Astrocyte of the cerebellum (primary cell): ENCODE measurements at regions not wholly inside any gene's neighbourhood (a gene's known extent, or its start where the extent isn't known, plus 50 kb on each side); places are given as distances from the start of the nearest gene placed in this dataset.

Source experiments
- DNase-seq: peaks from one replicate; pipeline ENCODE4 v3.0.0-alpha.2; 2011; ENCODE audit warnings: low read depth
- H3K4me3 ChIP-seq: 2 replicates; pipeline ENCODE4 v1.5.1; 2011; ENCODE audit warnings: mild to moderate bottlenecking, low read depth, low read length, moderate library complexity
- in situ Hi-C: cut with HindIII; loops from 2 replicates; pipeline ENCODE4 v1.10.0; 2017; ENCODE audit warnings: low sequenced_read_pairs
- TF ChIP-seq, protein P1 (sequence below): IDR thresholded peaks from 2 replicates; pipeline ENCODE4 v1.5.1; 2012; ENCODE audit warnings: low read length, low read depth, moderate library complexity, mild to moderate bottlenecking; ENCODE audit errors: missing control alignments

DNA sequence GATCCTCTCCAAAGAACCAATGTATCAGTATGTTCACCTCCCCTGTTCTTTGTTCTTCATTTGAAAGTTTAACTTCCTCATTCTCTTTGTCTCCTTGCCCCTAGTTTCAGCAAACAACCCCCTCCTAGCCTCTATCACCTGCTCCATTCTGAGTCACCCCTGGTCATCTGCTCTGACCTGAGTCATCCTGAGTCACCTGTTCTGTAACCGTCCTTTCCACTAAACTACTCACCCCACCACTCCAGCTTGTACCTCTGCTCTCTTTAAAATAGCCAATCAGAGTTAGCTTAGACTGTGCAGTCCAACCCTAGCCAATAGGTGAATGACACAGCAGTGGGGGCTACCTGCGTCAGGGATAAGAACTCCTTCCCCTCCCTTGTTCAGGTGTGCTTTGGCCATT is 249.8 kb upstream of the AADAT start:
- in situ Hi-C loops = no loop called here
- H3K4me3 ChIP-seq = no peak overlapping the region
- TF ChIP-seq, protein P1, sequence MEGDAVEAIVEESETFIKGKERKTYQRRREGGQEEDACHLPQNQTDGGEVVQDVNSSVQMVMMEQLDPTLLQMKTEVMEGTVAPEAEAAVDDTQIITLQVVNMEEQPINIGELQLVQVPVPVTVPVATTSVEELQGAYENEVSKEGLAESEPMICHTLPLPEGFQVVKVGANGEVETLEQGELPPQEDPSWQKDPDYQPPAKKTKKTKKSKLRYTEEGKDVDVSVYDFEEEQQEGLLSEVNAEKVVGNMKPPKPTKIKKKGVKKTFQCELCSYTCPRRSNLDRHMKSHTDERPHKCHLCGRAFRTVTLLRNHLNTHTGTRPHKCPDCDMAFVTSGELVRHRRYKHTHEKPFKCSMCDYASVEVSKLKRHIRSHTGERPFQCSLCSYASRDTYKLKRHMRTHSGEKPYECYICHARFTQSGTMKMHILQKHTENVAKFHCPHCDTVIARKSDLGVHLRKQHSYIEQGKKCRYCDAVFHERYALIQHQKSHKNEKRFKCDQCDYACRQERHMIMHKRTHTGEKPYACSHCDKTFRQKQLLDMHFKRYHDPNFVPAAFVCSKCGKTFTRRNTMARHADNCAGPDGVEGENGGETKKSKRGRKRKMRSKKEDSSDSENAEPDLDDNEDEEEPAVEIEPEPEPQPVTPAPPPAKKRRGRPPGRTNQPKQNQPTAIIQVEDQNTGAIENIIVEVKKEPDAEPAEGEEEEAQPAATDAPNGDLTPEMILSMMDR = no peak
- no peak for DNase-seq

GRCh38 chr4:170336238-170336775 is 246.6 kb upstream of the AADAT start:
- no peak overlapping the region for H3K4me3 ChIP-seq
- TF ChIP-seq, protein P1 = no peak
- DNase-seq = no peak
- in situ Hi-C loops = no loop called here

GRCh38 chr4:170325599-170325998 is 235.8 kb upstream of the AADAT start:
- in situ Hi-C loops = no loop called here
- no peak overlapping the region for H3K4me3 ChIP-seq
- DNase-seq = no peak
- TF ChIP-seq, protein P1 = no peak

DNA sequence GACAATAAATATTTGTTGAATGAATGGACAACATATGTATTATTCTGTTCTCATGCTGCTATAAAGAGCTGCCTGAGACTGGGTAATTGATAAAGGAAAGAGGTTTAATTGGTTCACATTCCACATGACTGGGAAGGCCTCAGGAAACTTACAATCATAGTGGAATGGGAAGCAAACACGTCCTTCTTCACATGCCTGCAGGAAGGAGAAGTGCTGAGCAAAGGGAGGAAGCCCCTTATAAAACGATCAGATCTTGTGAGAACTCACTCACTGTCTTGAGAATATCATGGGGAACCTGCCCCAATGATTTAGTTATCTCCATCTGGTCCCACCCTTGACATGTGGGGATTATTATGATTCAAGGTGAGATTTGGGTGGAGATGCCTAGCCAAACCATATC is 233.9 kb upstream of the AADAT start:
- in situ Hi-C loops = no loop called here
- TF ChIP-seq, protein P1 = no peak
- no peak overlapping the region for H3K4me3 ChIP-seq
- DNase-seq = no peak

DNA sequence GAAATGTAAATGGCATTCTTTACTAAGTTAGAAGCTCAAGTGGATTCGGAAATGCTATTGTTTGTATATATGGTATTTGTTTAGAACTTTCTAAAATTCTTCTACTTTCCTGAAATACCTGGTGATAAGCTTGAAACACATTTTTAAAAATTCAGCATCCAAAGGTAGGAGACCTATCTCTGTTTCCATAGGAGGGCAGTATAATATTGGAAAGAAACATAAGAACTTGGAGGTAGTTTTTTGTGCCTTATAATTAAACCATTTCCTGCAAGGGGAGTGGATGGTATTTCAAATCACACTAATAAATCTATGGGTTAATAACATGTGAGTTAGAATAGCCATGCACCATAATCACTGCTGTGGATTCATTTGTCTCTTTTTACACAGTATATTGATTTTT is 217.4 kb upstream of the AADAT start:
- no peak overlapping the region for H3K4me3 ChIP-seq
- in situ Hi-C loops = no loop called here
- no peak for DNase-seq
- TF ChIP-seq, protein P1 = no peak

DNA sequence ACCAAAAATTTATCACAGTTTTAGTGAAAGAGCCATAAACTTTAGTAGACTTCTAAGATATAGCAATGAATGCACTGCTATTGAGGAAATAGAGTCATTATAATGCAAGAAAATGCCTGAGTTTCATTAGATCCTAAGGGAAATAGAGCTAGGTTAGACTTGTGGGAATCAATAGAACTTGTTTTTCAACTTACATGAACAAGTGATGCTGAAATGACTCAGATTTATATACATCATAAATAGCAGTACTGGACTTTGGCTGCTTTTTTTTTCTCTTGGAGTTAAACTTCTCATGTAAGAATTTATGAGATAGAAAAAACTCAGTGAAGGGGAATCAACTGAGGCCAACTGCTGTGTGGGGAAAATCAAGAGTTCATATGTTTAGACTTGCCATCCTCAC is 216.5 kb upstream of the AADAT start:
- no peak for DNase-seq
- no peak overlapping the region for H3K4me3 ChIP-seq
- TF ChIP-seq, protein P1 = no peak
- in situ Hi-C loops = no loop called here

DNA sequence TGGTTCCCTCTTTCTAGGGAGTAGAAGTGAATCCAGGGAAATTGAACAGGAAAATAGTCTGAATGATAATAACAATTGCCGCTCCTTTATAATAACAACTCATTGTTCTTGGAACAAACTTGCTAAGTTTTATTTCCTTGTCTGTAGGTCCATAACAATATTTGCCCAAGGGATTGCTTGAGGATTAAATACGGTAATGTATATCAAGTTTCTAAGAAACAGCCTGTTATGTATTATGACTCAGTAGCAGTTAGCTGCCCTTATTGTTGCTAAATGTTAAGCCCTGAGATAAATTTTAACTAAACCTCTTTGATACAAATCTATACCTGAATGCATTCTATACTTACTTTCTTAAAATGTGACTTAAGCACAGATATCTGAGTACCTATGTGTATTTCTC is 215.9 kb upstream of the AADAT start:
- in situ Hi-C loops = no loop called here
- DNase-seq = no peak
- TF ChIP-seq, protein P1 = no peak
- no peak overlapping the region for H3K4me3 ChIP-seq
